Spinal cord (tissue), 9 donors: ENCODE measurements at regions not wholly inside any gene's neighbourhood (a gene's known extent, or its start where the extent isn't known, plus 50 kb on each side); places are given as distances from the start of the nearest gene placed in this dataset.

Experiments used
- DNase-seq, 6 donors: peaks; one replicate each; pipeline versions ENCODE4 v3.0.0 to v3.0.0-alpha.2; 2013 to 2015; ENCODE audit warnings: low spot score in 6 of 6, low read depth in 4 of 6
- H3K27ac ChIP-seq: one replicate; pipeline ENCODE4 v1.5.1; 2013; ENCODE audit warnings: low read depth, low read length, control low read depth
- H3K27me3 ChIP-seq: one replicate; pipeline ENCODE4 v1.6.1; 2013; ENCODE audit warnings: low read length; ENCODE audit not compliant: control insufficient read depth, insufficient read depth
- H3K36me3 ChIP-seq: one replicate; pipeline ENCODE4 v1.6.1; 2013; ENCODE audit warnings: low read length; ENCODE audit not compliant: control insufficient read depth, insufficient read depth
- H3K4me1 ChIP-seq: one replicate; pipeline ENCODE4 v1.6.1; 2013; ENCODE audit warnings: low read length; ENCODE audit not compliant: control insufficient read depth, insufficient read depth
- H3K4me3 ChIP-seq: one replicate; pipeline ENCODE4 v1.5.1; 2013; ENCODE audit warnings: low read depth, low read length, control low read depth
- H3K9me3 ChIP-seq: one replicate; pipeline ENCODE4 v1.6.1; 2013; ENCODE audit warnings: low read length; ENCODE audit not compliant: control insufficient read depth, insufficient read depth
- WGBS: methylation state at CpG from one replicate; pipeline ENCODE4 v1.1.5; 2013; ENCODE audit warnings: missing lambda C conversion rate; ENCODE audit not compliant: insufficient coverage; 5-methylcytosine and 5-hydroxymethylcytosine counted together
- donor health status: healthy.

GRCh38 chr2:220847006-220847405 is 725.1 kb downstream of the EPHA4 start:
- H3K4me3 ChIP-seq, result no peak overlapping the region
- 65% methylated on average over 3 of the region's 3 CpGs for WGBS
- no peaks in the 10 kb centered on the region for H3K9me3 ChIP-seq
- no peak overlapping the region for H3K27ac ChIP-seq
- peak in 1 of 6 donors; percentile 42 for DNase-seq
- H3K36me3 ChIP-seq, result no peaks in the 10 kb centered on the region
- H3K27me3 ChIP-seq, result no peaks in the 10 kb centered on the region
- no peaks in the 10 kb centered on the region for H3K4me1 ChIP-seq

GRCh38 chr2:220847589-220847988 is 724.5 kb downstream of the EPHA4 start:
- H3K4me1 ChIP-seq, result no peaks in the 10 kb centered on the region
- no peaks in the 10 kb centered on the region for H3K36me3 ChIP-seq
- H3K4me3 ChIP-seq, result no peak overlapping the region
- H3K9me3 ChIP-seq, result no peaks in the 10 kb centered on the region
- no peak overlapping the region for H3K27ac ChIP-seq
- peak in 2 of 6 donors; percentile 11 to 83 for DNase-seq
- no CpG with 5 or more reads among the region's 4 CpGs for WGBS
- no peaks in the 10 kb centered on the region for H3K27me3 ChIP-seq

GRCh38 chr2:220849433-220849832 is 722.7 kb downstream of the EPHA4 start:
- no peak overlapping the region for H3K4me3 ChIP-seq
- DNase-seq, result no peak
- H3K27me3 ChIP-seq, result no peaks in the 10 kb centered on the region
- H3K9me3 ChIP-seq, result no peaks in the 10 kb centered on the region
- H3K36me3 ChIP-seq, result no peaks in the 10 kb centered on the region
- no peak overlapping the region for H3K27ac ChIP-seq
- no peaks in the 10 kb centered on the region for H3K4me1 ChIP-seq
- WGBS, result 83% methylated on average over 2 of the region's 5 CpGs

GRCh38 chr2:220850116-220850515 is 722.0 kb downstream of the EPHA4 start:
- H3K27ac ChIP-seq, result no peak overlapping the region
- no peak for DNase-seq
- H3K4me3 ChIP-seq, result no peak overlapping the region
- no peaks in the 10 kb centered on the region for H3K36me3 ChIP-seq
- H3K27me3 ChIP-seq, result no peaks in the 10 kb centered on the region
- WGBS, result 76% methylated on average over 3 of the region's 3 CpGs
- H3K4me1 ChIP-seq, result no peaks in the 10 kb centered on the region
- H3K9me3 ChIP-seq, result no peaks in the 10 kb centered on the region

GRCh38 chr2:220855296-220855695 is 716.8 kb downstream of the EPHA4 start:
- Histone ChIP-seq H3K9me3 (no peaks in the 10 kb centered on the region), H3K4me1 (no peaks in the 10 kb centered on the region), H3K27me3 (no peaks in the 10 kb centered on the region), H3K4me3 (no peak overlapping the region), H3K27ac (no peak overlapping the region), H3K36me3 (no peaks in the 10 kb centered on the region)
- WGBS, result 40% methylated on average over 1 of the region's 2 CpGs
- no peak for DNase-seq

- WGBS, result 100% methylated on average over 1 of the region's 2 CpGs
- no peak overlapping the region for H3K4me3 ChIP-seq
Measured at GRCh38 chr2:220856486-220856885, 715.6 kb downstream of the EPHA4 start.

GRCh38 chr2:220857368-220857767 is 714.7 kb downstream of the EPHA4 start:
- no peaks in the 10 kb centered on the region for H3K9me3 ChIP-seq
- H3K36me3 ChIP-seq, result no peaks in the 10 kb centered on the region
- H3K4me3 ChIP-seq, result no peak overlapping the region
- no peaks in the 10 kb centered on the region for H3K27me3 ChIP-seq
- H3K27ac ChIP-seq, result no peak overlapping the region
- H3K4me1 ChIP-seq, result no peaks in the 10 kb centered on the region
- DNase-seq, result peak in 1 of 6 donors; percentile 9
- WGBS, result no CpG with 5 or more reads among the region's 1 CpG

More at GRCh38 chr2:220856486-220856885, 715.6 kb downstream of the EPHA4 start:
- Histone ChIP-seq H3K36me3 (no peaks in the 10 kb centered on the region), H3K9me3 (no peaks in the 10 kb centered on the region), H3K27ac (no peak overlapping the region), H3K27me3 (no peaks in the 10 kb centered on the region), H3K4me1 (no peaks in the 10 kb centered on the region)
- no peak for DNase-seq

- H3K4me1 ChIP-seq, result no peaks in the 10 kb centered on the region
- H3K27ac ChIP-seq, result no peak overlapping the region
- no peaks in the 10 kb centered on the region for H3K36me3 ChIP-seq
- no peaks in the 10 kb centered on the region for H3K27me3 ChIP-seq
- no peak for DNase-seq
- 100% methylated on average over 1 of the region's 2 CpGs for WGBS
- no peaks in the 10 kb centered on the region for H3K9me3 ChIP-seq
- H3K4me3 ChIP-seq, result no peak overlapping the region
Measured at GRCh38 chr2:220858101-220858500, 714.0 kb downstream of the EPHA4 start.

- Histone ChIP-seq H3K36me3 (no peaks in the 10 kb centered on the region), H3K4me3 (no peak overlapping the region), H3K4me1 (no peaks in the 10 kb centered on the region), H3K9me3 (no peaks in the 10 kb centered on the region), H3K27ac (no peak overlapping the region), H3K27me3 (no peaks in the 10 kb centered on the region)
- no peak for DNase-seq
- WGBS, result 95% methylated on average over 6 of the region's 6 CpGs
Measured at GRCh38 chr2:220871909-220872308, 700.2 kb downstream of the EPHA4 start.

- 82% methylated on average over 1 of the region's 3 CpGs for WGBS
- H3K4me1 ChIP-seq, result no peaks in the 10 kb centered on the region
- no peaks in the 10 kb centered on the region for H3K36me3 ChIP-seq
- H3K4me3 ChIP-seq, result no peak overlapping the region
- no peak overlapping the region for H3K27ac ChIP-seq
- no peaks in the 10 kb centered on the region for H3K9me3 ChIP-seq
- no peaks in the 10 kb centered on the region for H3K27me3 ChIP-seq
- DNase-seq, result no peak
Measured at GRCh38 chr2:220876080-220876824, 695.9 kb downstream of the EPHA4 start.
